GM23248 (cell line): ENCODE measurements at regions not wholly inside any gene's neighbourhood (a gene's known extent, or its start where the extent isn't known, plus 50 kb on each side); places are given as distances from the start of the nearest gene placed in this dataset.

Experiments
- DNase-seq: peaks from one replicate; pipeline ENCODE4 v3.0.0-alpha.2; 2015
- H2AFZ ChIP-seq: fragments of 200-600 bp; sonication (generic); 2 replicates; pipeline ENCODE4 v1.6.1; 2016; ENCODE audit warnings: antibody characterized with exemption
- H3F3A ChIP-seq: fragments of 200-600 bp; sonication (generic); 2 replicates; pipeline ENCODE4 v1.6.1; 2016; ENCODE audit warnings: mild to moderate bottlenecking, antibody characterized with exemption, mixed run types; ENCODE audit not compliant: insufficient read depth
- H3K27ac ChIP-seq: fragments of 200-600 bp; sonication (generic); 2 replicates; pipeline ENCODE4 v1.5.1; 2016; ENCODE audit warnings: mild to moderate bottlenecking
- H3K27me3 ChIP-seq: fragments of 200-600 bp; sonication (generic); replicated peaks from 2 replicates; pipeline ENCODE4 v1.6.1; 2016; ENCODE audit warnings: mild to moderate bottlenecking; ENCODE audit not compliant: insufficient read depth
- H3K36me3 ChIP-seq: fragments of 200-600 bp; sonication (generic); 2 replicates; pipeline ENCODE4 v1.6.1; 2016; ENCODE audit warnings: low read depth, mild to moderate bottlenecking
- H3K4me1 ChIP-seq: fragments of 200-600 bp; sonication (generic); 2 replicates; pipeline ENCODE4 v1.6.1; 2016; ENCODE audit warnings: mild to moderate bottlenecking; ENCODE audit not compliant: insufficient read depth
- H3K4me2 ChIP-seq: fragments of 200-600 bp; sonication (generic); one replicate; pipeline ENCODE4 v1.6.1; 2016; ENCODE audit warnings: mild to moderate bottlenecking; ENCODE audit not compliant: unreplicated experiment
- H3K4me3 ChIP-seq: fragments of 200-600 bp; sonication (generic); 2 replicates; pipeline ENCODE4 v1.5.1; 2016; ENCODE audit warnings: mild to moderate bottlenecking
- H3K79me2 ChIP-seq: fragments of 200-600 bp; sonication (generic); 2 replicates; pipeline ENCODE4 v1.6.1; 2016; ENCODE audit warnings: mild to moderate bottlenecking; ENCODE audit not compliant: insufficient read depth
- H3K9ac ChIP-seq: fragments of 200-600 bp; sonication (generic); 2 replicates; pipeline ENCODE4 v1.6.1; 2016; ENCODE audit warnings: mild to moderate bottlenecking
- H3K9me2 ChIP-seq: fragments of 200-600 bp; sonication (generic); 2 replicates; pipeline ENCODE4 v1.6.1; 2016; ENCODE audit warnings: mixed run types, mild to moderate bottlenecking, moderate library complexity; ENCODE audit not compliant: insufficient read depth
- H3K9me3 ChIP-seq: fragments of 200-600 bp; sonication (generic); one replicate; pipeline ENCODE4 v1.6.1; 2017; ENCODE audit warnings: low read depth
- H4K20me1 ChIP-seq: fragments of 200-600 bp; sonication (generic); 2 replicates; pipeline ENCODE4 v1.6.0; 2016; ENCODE audit not compliant: insufficient read depth
- EZH2 ChIP-seq: fragments of 200-600 bp; sonication (generic); IDR thresholded peaks from 2 replicates; pipeline ENCODE4 v1.6.1; 2018; ENCODE audit warnings: antibody characterized with exemption, mild to moderate bottlenecking; ENCODE audit not compliant: insufficient read depth, poor library complexity, severe bottlenecking
- EZH2phosphoT487 ChIP-seq: fragments of 200-600 bp; sonication (generic); IDR thresholded peaks from 2 replicates; pipeline ENCODE4 v1.6.1; 2018; ENCODE audit warnings: antibody characterized with exemption, moderate library complexity, mild to moderate bottlenecking, low read depth; ENCODE audit not compliant: insufficient read depth
- WGBS, 2 experiments: methylation state at CpG; one replicate each; pipeline ENCODE4 v1.1.6; 2015 to 2017; ENCODE audit warnings: low lambda C conversion rate in 2 of 2, low coverage in 1 of 2; ENCODE audit errors: missing lambda C conversion rate in 2 of 2; 5-methylcytosine and 5-hydroxymethylcytosine counted together
- in situ Hi-C: fragments of 300-500 bp; cut with MboI; formaldehyde crosslinking; loops from 2 replicates; pipeline ENCODE4 v1.15.0; 2020

- no peak for DNase-seq
- no peaks in the 10 kb centered on the region for H3K36me3 ChIP-seq
- no peaks in the 10 kb centered on the region for H3F3A ChIP-seq
- H3K27me3 ChIP-seq: no peaks in the 10 kb centered on the region
- no peaks in the 10 kb centered on the region for H3K79me2 ChIP-seq
- no peaks in the 10 kb centered on the region for H3K9me2 ChIP-seq
- no peaks in the 10 kb centered on the region for H4K20me1 ChIP-seq
- no peaks in the 10 kb centered on the region for H3K9me3 ChIP-seq
- H3K9ac ChIP-seq: no peak overlapping the region
- no peak overlapping the region for H3K27ac ChIP-seq
- no peak overlapping the region for H3K4me3 ChIP-seq
- no peak overlapping the region for H2AFZ ChIP-seq
- no peaks in the 10 kb centered on the region for H3K4me1 ChIP-seq
- no peak overlapping the region for H3K4me2 ChIP-seq
- TF ChIP-seq EZH2phosphoT487: no peak
- no peak for TF ChIP-seq EZH2
- in situ Hi-C loops: no loop called here
Observed at GRCh38 chr4:75122424-75123014, 189.6 kb downstream of the PARM1 start.

GRCh38 chr4:75118739-75119138 is 185.8 kb downstream of the PARM1 start:
- Histone ChIP-seq H3K27ac (no peak overlapping the region), H3K36me3 (no peaks in the 10 kb centered on the region), H3K4me3 (no peak overlapping the region), H3K79me2 (no peaks in the 10 kb centered on the region), H3K9me2 (no peaks in the 10 kb centered on the region), H3K4me2 (no peak overlapping the region), H2AFZ (no peak overlapping the region), H3K27me3 (no peaks in the 10 kb centered on the region), H4K20me1 (no peaks in the 10 kb centered on the region), H3K9me3 (no peaks in the 10 kb centered on the region), H3F3A (no peaks in the 10 kb centered on the region), H3K9ac (no peak overlapping the region), H3K4me1 (no peaks in the 10 kb centered on the region)
- TF ChIP-seq EZH2phosphoT487 (no peak), EZH2 (no peak)
- in situ Hi-C loops: no loop called here
- 59 to 60% methylated on average over 4 of the region's 4 CpGs for WGBS, 2 experiments
- no peak for DNase-seq

- no peaks in the 10 kb centered on the region for H3K4me1 ChIP-seq
- no peak overlapping the region for H3K27ac ChIP-seq
- no peaks in the 10 kb centered on the region for H3K9me3 ChIP-seq
- no peak overlapping the region for H3K9ac ChIP-seq
- no peak overlapping the region for H3K4me2 ChIP-seq
- no peaks in the 10 kb centered on the region for H3K9me2 ChIP-seq
- H3K27me3 ChIP-seq: no peaks in the 10 kb centered on the region
- 7 to 13% methylated on average over 3 of the region's 3 CpGs for whole genome bisulfite sequencing, 2 experiments
- H3K36me3 ChIP-seq: no peaks in the 10 kb centered on the region
- no peaks in the 10 kb centered on the region for H4K20me1 ChIP-seq
- TF ChIP-seq EZH2phosphoT487: no peak
- no peak for TF ChIP-seq EZH2
- in situ Hi-C loops: no loop called here
- H3K79me2 ChIP-seq: no peaks in the 10 kb centered on the region
- H2AFZ ChIP-seq: no peak overlapping the region
- H3F3A ChIP-seq: no peaks in the 10 kb centered on the region
- no peak overlapping the region for H3K4me3 ChIP-seq
- DNase-seq: no peak
Observed at GRCh38 chr4:75110061-75110460, 177.1 kb downstream of the PARM1 start.

- no peaks in the 10 kb centered on the region for H3K9me2 ChIP-seq
- H3K4me2 ChIP-seq: no peak overlapping the region
- no peaks in the 10 kb centered on the region for H3F3A ChIP-seq
- H2AFZ ChIP-seq: no peak overlapping the region
- TF ChIP-seq EZH2 (no peak), EZH2phosphoT487 (no peak)
- in situ Hi-C loops: no loop called here
- no peak overlapping the region for H3K4me3 ChIP-seq
- no peaks in the 10 kb centered on the region for H3K79me2 ChIP-seq
- H3K27me3 ChIP-seq: no peaks in the 10 kb centered on the region
- H3K9me3 ChIP-seq: no peaks in the 10 kb centered on the region
- H4K20me1 ChIP-seq: no peaks in the 10 kb centered on the region
- H3K36me3 ChIP-seq: no peaks in the 10 kb centered on the region
- no peaks in the 10 kb centered on the region for H3K4me1 ChIP-seq
- no peak for DNase-seq
- no peak overlapping the region for H3K27ac ChIP-seq
- H3K9ac ChIP-seq: no peak overlapping the region
Observed at GRCh38 chr4:75107755-75108612, 175.1 kb downstream of the PARM1 start.

GRCh38 chr4:75102787-75103085 is 169.8 kb downstream of the PARM1 start:
- no peaks in the 10 kb centered on the region for H3K36me3 ChIP-seq
- no peak for TF ChIP-seq EZH2phosphoT487
- H2AFZ ChIP-seq: no peak overlapping the region
- H3K27ac ChIP-seq: no peak overlapping the region
- H3K4me2 ChIP-seq: no peak overlapping the region
- no peaks in the 10 kb centered on the region for H3K79me2 ChIP-seq
- H3K9me2 ChIP-seq: no peaks in the 10 kb centered on the region
- no peak overlapping the region for H3K9ac ChIP-seq
- no peak for DNase-seq
- no peak overlapping the region for H3K4me3 ChIP-seq
- H3K4me1 ChIP-seq: no peaks in the 10 kb centered on the region
- no peaks in the 10 kb centered on the region for H3F3A ChIP-seq
- H3K9me3 ChIP-seq: no peaks in the 10 kb centered on the region
- no peaks in the 10 kb centered on the region for H4K20me1 ChIP-seq
- in situ Hi-C loops: no loop called here
- no peaks in the 10 kb centered on the region for H3K27me3 ChIP-seq
